ENCODE measurements at regions not wholly inside any gene's neighbourhood (a gene's known extent, or its start where the extent isn't known, plus 50 kb on each side); places are given as distances from the start of the nearest gene placed in this dataset.

- no peak overlapping the region for H3K27ac ChIP-seq (ENCODE audit: control insufficient read depth, insufficient read depth, low read length)
- dilution Hi-C loops (cut with MboI; ENCODE audit: extremely low pct_ligation_motif_present, low sequenced_read_pairs), result no loop called here
- H3K9me3 ChIP-seq (ENCODE audit: control insufficient read depth, low read depth, low read length), result no peaks in the 10 kb centered on the region
- DNase-seq (ENCODE audit: low read depth, low spot score) (no peak), FAIRE-seq (no peak)
- H2AFZ ChIP-seq (ENCODE audit: control insufficient read depth, low read length), result no peak overlapping the region
- H3K27me3 ChIP-seq (ENCODE audit: control insufficient read depth, extremely low read depth, insufficient read depth, low read length), result no peaks in the 10 kb centered on the region
- no peak overlapping the region for H3K9ac ChIP-seq (ENCODE audit: control insufficient read depth, extremely low read depth, insufficient read depth, low read length)
- H3K4me3 ChIP-seq (ENCODE audit: control insufficient read depth in 2 of 3, extremely low read depth in 1 of 3, insufficient read depth in 2 of 3, low read depth in 1 of 3, low read length in 3 of 3), result no peak overlapping the region
- no peaks in the 10 kb centered on the region for H3K79me2 ChIP-seq (ENCODE audit: control insufficient read depth, insufficient read depth, low read length)
- no peaks in the 10 kb centered on the region for H3K9me1 ChIP-seq (ENCODE audit: control insufficient read depth, extremely low read depth, insufficient read depth, low read length)
- H3K4me2 ChIP-seq (ENCODE audit: control insufficient read depth, extremely low read depth, insufficient read depth, low read depth, low read length), result no peak overlapping the region
- no peaks in the 10 kb centered on the region for H4K20me1 ChIP-seq (ENCODE audit: control insufficient read depth, extremely low read depth, insufficient read depth, low read length)
- no peaks in the 10 kb centered on the region for H3K36me3 ChIP-seq (ENCODE audit: control insufficient read depth in 2 of 2, extremely low read depth in 1 of 2, insufficient read depth in 2 of 2, low read length in 2 of 2)
- TF ChIP-seq, protein P1, sequence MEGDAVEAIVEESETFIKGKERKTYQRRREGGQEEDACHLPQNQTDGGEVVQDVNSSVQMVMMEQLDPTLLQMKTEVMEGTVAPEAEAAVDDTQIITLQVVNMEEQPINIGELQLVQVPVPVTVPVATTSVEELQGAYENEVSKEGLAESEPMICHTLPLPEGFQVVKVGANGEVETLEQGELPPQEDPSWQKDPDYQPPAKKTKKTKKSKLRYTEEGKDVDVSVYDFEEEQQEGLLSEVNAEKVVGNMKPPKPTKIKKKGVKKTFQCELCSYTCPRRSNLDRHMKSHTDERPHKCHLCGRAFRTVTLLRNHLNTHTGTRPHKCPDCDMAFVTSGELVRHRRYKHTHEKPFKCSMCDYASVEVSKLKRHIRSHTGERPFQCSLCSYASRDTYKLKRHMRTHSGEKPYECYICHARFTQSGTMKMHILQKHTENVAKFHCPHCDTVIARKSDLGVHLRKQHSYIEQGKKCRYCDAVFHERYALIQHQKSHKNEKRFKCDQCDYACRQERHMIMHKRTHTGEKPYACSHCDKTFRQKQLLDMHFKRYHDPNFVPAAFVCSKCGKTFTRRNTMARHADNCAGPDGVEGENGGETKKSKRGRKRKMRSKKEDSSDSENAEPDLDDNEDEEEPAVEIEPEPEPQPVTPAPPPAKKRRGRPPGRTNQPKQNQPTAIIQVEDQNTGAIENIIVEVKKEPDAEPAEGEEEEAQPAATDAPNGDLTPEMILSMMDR (optimal IDR thresholded peaks at IDR 0.05 in 1 of 3, IDR thresholded peaks at IDR 0.05 in 1 of 3, conservative IDR thresholded peaks at IDR 0.05 in 1 of 3; ENCODE audit: extremely low read depth in 1 of 3, insufficient read depth in 2 of 3, low read length in 3 of 3), result no peak
- no peak for TF ChIP-seq EZH2 (IDR thresholded peaks at IDR 0.05; ENCODE audit: low read length)
- H3K4me1 ChIP-seq (ENCODE audit: control insufficient read depth, extremely low read depth, insufficient read depth, low read length), result no peaks in the 10 kb centered on the region
Measured at GRCh38 chr7:131211500-131211899, 116.2 kb upstream of the MKLN1 start.

GRCh38 chr7:131212114-131212513, 115.6 kb upstream of the MKLN1 start:
- H3K27me3 ChIP-seq (ENCODE audit: control insufficient read depth, extremely low read depth, insufficient read depth, low read length), result no peaks in the 10 kb centered on the region
- no peak overlapping the region for H3K27ac ChIP-seq (ENCODE audit: control insufficient read depth, insufficient read depth, low read length)
- H4K20me1 ChIP-seq (ENCODE audit: control insufficient read depth, extremely low read depth, insufficient read depth, low read length), result no peaks in the 10 kb centered on the region
- no peak overlapping the region for H3K9ac ChIP-seq (ENCODE audit: control insufficient read depth, extremely low read depth, insufficient read depth, low read length)
- H3K79me2 ChIP-seq (ENCODE audit: control insufficient read depth, insufficient read depth, low read length), result no peaks in the 10 kb centered on the region
- no peaks in the 10 kb centered on the region for H3K36me3 ChIP-seq (ENCODE audit: control insufficient read depth in 2 of 2, extremely low read depth in 1 of 2, insufficient read depth in 2 of 2, low read length in 2 of 2)
- FAIRE-seq (no peak), DNase-seq (ENCODE audit: low read depth, low spot score) (no peak)
- no peaks in the 10 kb centered on the region for H3K9me1 ChIP-seq (ENCODE audit: control insufficient read depth, extremely low read depth, insufficient read depth, low read length)
- TF ChIP-seq, protein P1 (optimal IDR thresholded peaks at IDR 0.05 in 1 of 3, IDR thresholded peaks at IDR 0.05 in 1 of 3, conservative IDR thresholded peaks at IDR 0.05 in 1 of 3; ENCODE audit: extremely low read depth in 1 of 3, insufficient read depth in 2 of 3, low read length in 3 of 3), result no peak
- no peak for TF ChIP-seq EZH2 (IDR thresholded peaks at IDR 0.05; ENCODE audit: low read length)
- H3K4me3 ChIP-seq (ENCODE audit: control insufficient read depth in 2 of 3, extremely low read depth in 1 of 3, insufficient read depth in 2 of 3, low read depth in 1 of 3, low read length in 3 of 3), result no peak overlapping the region
- H3K9me3 ChIP-seq (ENCODE audit: control insufficient read depth, low read depth, low read length), result no peaks in the 10 kb centered on the region
- dilution Hi-C loops (cut with MboI; ENCODE audit: extremely low pct_ligation_motif_present, low sequenced_read_pairs), result no loop called here
- H3K4me1 ChIP-seq (ENCODE audit: control insufficient read depth, extremely low read depth, insufficient read depth, low read length), result no peaks in the 10 kb centered on the region
- no peak overlapping the region for H2AFZ ChIP-seq (ENCODE audit: control insufficient read depth, low read length)
- H3K4me2 ChIP-seq (ENCODE audit: control insufficient read depth, extremely low read depth, insufficient read depth, low read depth, low read length), result no peak overlapping the region

Measured in keratinocyte (primary cell).